Urinary bladder (tissue), 4 donors: ENCODE measurements at regions not wholly inside any gene's neighbourhood (a gene's known extent, or its start where the extent isn't known, plus 50 kb on each side); places are given as distances from the start of the nearest gene placed in this dataset. TPM values are rescaled to one million over a fixed set of nuclear protein-coding genes. Genes with fewer than 3 reads are reported as not detected.
A peak's percentile ranks its signal among the peaks of the same experiment; 100 is the strongest.
"Not testable (repeated sequence)": the region's sequence is repeated elsewhere in the genome, so short reads cannot be mapped to it uniquely, and the experiment has no call there.

Experiments used
- DNase-seq: peaks from one replicate; pipeline ENCODE4 v3.0.0-alpha.2; 2015; ENCODE audit errors: extremely low spot score
- H3K27ac ChIP-seq: one replicate; pipeline ENCODE4 v1.5.1; 2013; ENCODE audit warnings: low read depth, mild to moderate bottlenecking, moderate library complexity
- H3K36me3 ChIP-seq: one replicate; pipeline ENCODE4 v1.6.1; 2013; ENCODE audit warnings: mild to moderate bottlenecking, moderate library complexity; ENCODE audit not compliant: insufficient read depth
- H3K4me1 ChIP-seq: one replicate; pipeline ENCODE4 v1.6.1; 2013; ENCODE audit warnings: mild to moderate bottlenecking, moderate library complexity; ENCODE audit not compliant: insufficient read depth
- H3K4me3 ChIP-seq: one replicate; pipeline ENCODE4 v1.5.1; 2013; ENCODE audit warnings: low read depth, low read length
- WGBS: extraction: QIAGEN DNeasy Blood & Tissue Kit; methylation state at CpG from one replicate; pipeline ENCODE4 v1.1.7; 2013; 5-methylcytosine and 5-hydroxymethylcytosine counted together
- small RNA-seq: library from RNA; depleted of rRNA; stranded (forward); fragments of <200 nt; gene quantifications from one replicate; pipeline ENCODE3, GENCODE V24; 2014
- donor health status: healthy with polysubstance abuse.
- donor health status: healthy.

GRCh38 chr5:174648618-174649017, 75.8 kb upstream of the MSX2 start:
- H3K36me3 ChIP-seq, H3K4me1 ChIP-seq, H3K4me3 ChIP-seq, DNase-seq, H3K27ac ChIP-seq: not testable (repeated sequence)
- WGBS = 88% methylated on average over 4 of the region's 4 CpGs

- Histone ChIP-seq H3K27ac (no peak overlapping the region), H3K36me3 (no peaks in the 10 kb centered on the region), H3K4me3 (no peak overlapping the region), H3K4me1 (no peaks in the 10 kb centered on the region)
- WGBS = 76% methylated on average over 8 of the region's 8 CpGs
- no peak for DNase-seq
Observed at GRCh38 chr5:174649391-174649790, 75.0 kb upstream of the MSX2 start.

GRCh38 chr5:174654442-174654841, 69.9 kb upstream of the MSX2 start:
- Histone ChIP-seq H3K4me1 (no peaks in the 10 kb centered on the region), H3K27ac (no peak overlapping the region), H3K4me3 (no peak overlapping the region), H3K36me3 (no peaks in the 10 kb centered on the region)
- WGBS = 85% methylated on average over 3 of the region's 3 CpGs
- no peak for DNase-seq

DNA sequence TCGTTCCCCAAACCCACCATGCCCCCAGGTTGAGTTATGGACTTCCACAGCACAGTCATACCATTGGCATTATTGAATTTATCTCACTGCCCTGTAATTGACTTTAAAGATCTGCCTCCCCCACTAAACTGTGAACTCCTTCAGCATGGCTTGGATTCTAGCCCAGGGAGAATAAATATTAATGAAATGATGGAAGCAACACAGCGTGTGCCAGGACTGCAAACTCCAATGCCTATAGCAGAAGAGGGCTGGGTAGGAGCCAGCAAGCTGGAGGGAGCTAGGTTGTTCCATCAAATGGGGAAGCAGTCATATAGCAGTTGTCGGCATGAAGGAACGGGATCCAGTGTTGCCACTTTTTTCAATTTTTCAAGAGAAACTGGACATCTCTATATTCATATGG, 69.0 kb upstream of the MSX2 start:
- no peak overlapping the region for H3K4me3 ChIP-seq
- no peak overlapping the region for H3K27ac ChIP-seq
- no peaks in the 10 kb centered on the region for H3K4me1 ChIP-seq
- H3K36me3 ChIP-seq = no peaks in the 10 kb centered on the region
- 32% methylated on average over 4 of the region's 4 CpGs for WGBS
- DNase-seq = peak; percentile 32

DNA sequence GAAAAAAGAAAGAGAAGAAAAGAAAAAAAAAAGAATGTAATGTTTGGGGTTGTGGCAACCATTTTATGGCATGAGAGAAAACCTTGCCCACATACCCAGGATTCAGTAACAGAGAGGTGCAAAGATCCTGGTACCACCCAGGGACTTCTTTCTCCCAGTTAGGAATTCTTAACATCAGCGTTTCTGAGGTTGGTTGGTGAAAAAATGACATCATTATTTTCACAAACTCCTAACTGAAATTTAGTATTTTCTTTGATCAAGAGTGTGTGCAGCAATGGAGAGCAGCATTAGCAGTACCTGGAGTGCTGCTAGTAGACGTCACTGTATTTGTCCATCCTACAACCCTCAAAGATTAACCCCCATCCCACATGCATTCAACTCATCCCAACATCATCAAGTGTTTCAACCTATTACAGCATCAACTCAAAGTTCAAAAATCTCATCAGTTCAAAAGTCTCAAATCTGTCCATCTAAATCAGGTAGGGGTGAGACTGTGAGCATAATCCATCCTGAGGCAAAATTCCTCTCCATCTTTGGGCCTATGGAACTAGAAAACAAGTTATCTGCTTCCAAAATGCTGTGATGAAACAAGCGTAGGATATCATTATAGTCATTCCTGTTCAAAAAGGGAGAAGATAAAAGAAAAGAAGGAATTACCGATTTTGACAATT, 60.1 kb upstream of the MSX2 start:
- Histone ChIP-seq H3K4me1 (no peaks in the 10 kb centered on the region), H3K4me3 (no peak overlapping the region), H3K27ac (no peak overlapping the region), H3K36me3 (no peaks in the 10 kb centered on the region)
- WGBS = 85% methylated on average over 4 of the region's 4 CpGs
- no peak for DNase-seq

GRCh38 chr5:174665347-174665746, 59.0 kb upstream of the MSX2 start:
- H3K27ac ChIP-seq = no peak overlapping the region
- 70% methylated on average over 2 of the region's 2 CpGs for WGBS
- no peaks in the 10 kb centered on the region for H3K4me1 ChIP-seq
- H3K36me3 ChIP-seq = no peaks in the 10 kb centered on the region
- H3K4me3 ChIP-seq = no peak overlapping the region
- DNase-seq = no peak

GRCh38 chr5:174667526-174667925, 56.9 kb upstream of the MSX2 start:
- WGBS = 86% methylated on average over 2 of the region's 2 CpGs
- Histone ChIP-seq H3K4me3 (no peak overlapping the region), H3K4me1 (no peaks in the 10 kb centered on the region), H3K27ac (no peak overlapping the region), H3K36me3 (no peaks in the 10 kb centered on the region)
- no peak for DNase-seq

DNA sequence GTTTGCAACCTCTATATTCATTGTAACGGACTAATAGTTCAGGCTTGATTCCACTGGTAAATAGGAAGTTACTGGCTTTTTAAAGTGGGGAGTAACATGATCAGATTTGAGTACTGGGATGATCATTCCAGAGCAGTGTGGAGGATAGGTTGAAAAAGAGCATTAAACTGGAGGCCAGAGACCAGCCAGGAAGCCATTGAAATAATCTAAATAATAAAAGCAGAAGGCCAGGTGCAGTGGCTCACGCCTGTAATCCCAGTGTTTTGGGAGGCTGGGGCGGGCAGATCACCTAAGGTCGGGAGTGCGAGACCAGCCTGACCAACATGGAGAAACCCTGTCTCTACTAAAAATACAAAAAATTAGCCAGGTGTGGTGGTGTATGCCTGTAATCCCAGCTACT, 56.0 kb upstream of the MSX2 start:
- whole genome bisulfite sequencing = 86% methylated on average over 5 of the region's 5 CpGs
- H3K27ac ChIP-seq = no peak overlapping the region
- no peak for DNase-seq
- H3K4me1 ChIP-seq = no peaks in the 10 kb centered on the region
- no peaks in the 10 kb centered on the region for H3K36me3 ChIP-seq
- no peak overlapping the region for H3K4me3 ChIP-seq

Small RNA genes lying in the stretch of these regions (small RNA-seq; reads per million reads assigned to genes)
- gene HIGD1AP3 = not detected
- gene SUMO2P6 = not detected
